ENCODE measurements at regions not wholly inside any gene's neighbourhood (a gene's known extent, or its start where the extent isn't known, plus 50 kb on each side); places are given as distances from the start of the nearest gene placed in this dataset.
A peak's percentile ranks its signal among the peaks of the same experiment; 100 is the strongest.

GRCh38 chr3:13700362-13700761 lies 151.4 kb downstream of the FBLN2 start:
- Histone ChIP-seq H3K4me1 (ENCODE audit: control insufficient read depth, insufficient read depth, low read length) (peaks cover 10% of the 10 kb centered on the region), H3K27ac (ENCODE audit: low read depth, low read length) (no peak overlapping the region), H3K4me3 (ENCODE audit: low read depth, low read length) (no peak overlapping the region), H3K27me3 (ENCODE audit: control insufficient read depth, insufficient read depth, low read length) (no peaks in the 10 kb centered on the region), H3K9me3 (ENCODE audit: control insufficient read depth, insufficient read depth, low read length) (no peaks in the 10 kb centered on the region), H3K36me3 (ENCODE audit: control insufficient read depth, insufficient read depth, low read length) (no peaks in the 10 kb centered on the region)
- DNase-seq (ENCODE audit: low read depth in 4 of 6, low spot score in 6 of 6): no peak
- 68% methylated on average over 6 of the region's 7 CpGs for WGBS (ENCODE audit: insufficient coverage)

- 100% methylated on average over 1 of the region's 2 CpGs for WGBS (ENCODE audit: insufficient coverage)
These were observed 147.8 kb downstream of the FBLN2 start for GRCh38 chr3:13696699-13697098.

GRCh38 chr3:13693441-13693840 lies 144.5 kb downstream of the FBLN2 start:
- no peak for DNase-seq (ENCODE audit: low read depth in 4 of 6, low spot score in 6 of 6)
- H3K36me3 ChIP-seq (ENCODE audit: control insufficient read depth, insufficient read depth, low read length): no peaks in the 10 kb centered on the region
- H3K4me1 ChIP-seq (ENCODE audit: control insufficient read depth, insufficient read depth, low read length): peaks cover 27% of the 10 kb centered on the region
- 53% methylated on average over 3 of the region's 3 CpGs for WGBS (ENCODE audit: insufficient coverage)
- H3K4me3 ChIP-seq (ENCODE audit: low read depth, low read length): no peak overlapping the region
- H3K9me3 ChIP-seq (ENCODE audit: control insufficient read depth, insufficient read depth, low read length): no peaks in the 10 kb centered on the region
- no peak overlapping the region for H3K27ac ChIP-seq (ENCODE audit: low read depth, low read length)
- H3K27me3 ChIP-seq (ENCODE audit: control insufficient read depth, insufficient read depth, low read length): no peaks in the 10 kb centered on the region

More at GRCh38 chr3:13696699-13697098, 147.8 kb downstream of the FBLN2 start:
- no peak for DNase-seq (ENCODE audit: low read depth in 4 of 6, low spot score in 6 of 6)
- Histone ChIP-seq H3K27ac (ENCODE audit: low read depth, low read length) (no peak overlapping the region), H3K9me3 (ENCODE audit: control insufficient read depth, insufficient read depth, low read length) (no peaks in the 10 kb centered on the region), H3K27me3 (ENCODE audit: control insufficient read depth, insufficient read depth, low read length) (no peaks in the 10 kb centered on the region), H3K4me3 (ENCODE audit: low read depth, low read length) (no peak overlapping the region), H3K36me3 (ENCODE audit: control insufficient read depth, insufficient read depth, low read length) (no peaks in the 10 kb centered on the region), H3K4me1 (ENCODE audit: control insufficient read depth, insufficient read depth, low read length) (peaks cover 10% of the 10 kb centered on the region)

- H3K9me3 ChIP-seq (ENCODE audit: control insufficient read depth, insufficient read depth, low read length): no peaks in the 10 kb centered on the region
- no peaks in the 10 kb centered on the region for H3K36me3 ChIP-seq (ENCODE audit: control insufficient read depth, insufficient read depth, low read length)
- no peak overlapping the region for H3K4me3 ChIP-seq (ENCODE audit: low read depth, low read length)
- peak in 2 of 6 donors; percentile 55 to 77 for DNase-seq (ENCODE audit: low read depth in 4 of 6, low spot score in 6 of 6)
- H3K27me3 ChIP-seq (ENCODE audit: control insufficient read depth, insufficient read depth, low read length): no peaks in the 10 kb centered on the region
- WGBS (ENCODE audit: insufficient coverage): 59% methylated on average over 1 of the region's 2 CpGs
- peaks cover 53% of the 10 kb centered on the region for H3K4me1 ChIP-seq (ENCODE audit: control insufficient read depth, insufficient read depth, low read length)
- H3K27ac ChIP-seq (ENCODE audit: low read depth, low read length): no peak overlapping the region
These were observed 141.7 kb downstream of the FBLN2 start for GRCh38 chr3:13690636-13691035.

- DNase-seq (ENCODE audit: low read depth in 4 of 6, low spot score in 6 of 6): peak in 1 of 6 donors; percentile 45
These were observed 140.7 kb downstream of the FBLN2 start for GRCh38 chr3:13689373-13690260.

GRCh38 chr3:13688824-13689223 lies 139.9 kb downstream of the FBLN2 start:
- Histone ChIP-seq H3K27ac (ENCODE audit: low read depth, low read length) (peak overlapping the region; percentile 88), H3K4me3 (ENCODE audit: low read depth, low read length) (no peak overlapping the region), H3K27me3 (ENCODE audit: control insufficient read depth, insufficient read depth, low read length) (no peaks in the 10 kb centered on the region), H3K9me3 (ENCODE audit: control insufficient read depth, insufficient read depth, low read length) (no peaks in the 10 kb centered on the region), H3K36me3 (ENCODE audit: control insufficient read depth, insufficient read depth, low read length) (no peaks in the 10 kb centered on the region), H3K4me1 (ENCODE audit: control insufficient read depth, insufficient read depth, low read length) (peaks cover 71% of the 10 kb centered on the region)
- 69% methylated on average over 7 of the region's 7 CpGs for WGBS (ENCODE audit: insufficient coverage)
- DNase-seq (ENCODE audit: low read depth in 4 of 6, low spot score in 6 of 6): no peak

More at GRCh38 chr3:13689373-13690260, 140.7 kb downstream of the FBLN2 start:
- H3K36me3 ChIP-seq (ENCODE audit: control insufficient read depth, insufficient read depth, low read length): no peaks in the 10 kb centered on the region
- H3K4me3 ChIP-seq (ENCODE audit: low read depth, low read length): no peak overlapping the region
- no peaks in the 10 kb centered on the region for H3K9me3 ChIP-seq (ENCODE audit: control insufficient read depth, insufficient read depth, low read length)
- WGBS (ENCODE audit: insufficient coverage): 62% methylated on average over 8 of the region's 9 CpGs
- no peaks in the 10 kb centered on the region for H3K27me3 ChIP-seq (ENCODE audit: control insufficient read depth, insufficient read depth, low read length)
- peaks cover 63% of the 10 kb centered on the region for H3K4me1 ChIP-seq (ENCODE audit: control insufficient read depth, insufficient read depth, low read length)
- H3K27ac ChIP-seq (ENCODE audit: low read depth, low read length): no peak overlapping the region

GRCh38 chr3:13688034-13688433 lies 139.1 kb downstream of the FBLN2 start:
- H3K27ac ChIP-seq (ENCODE audit: low read depth, low read length): peak overlapping the region; percentile 88
- no peak overlapping the region for H3K4me3 ChIP-seq (ENCODE audit: low read depth, low read length)
- no peaks in the 10 kb centered on the region for H3K27me3 ChIP-seq (ENCODE audit: control insufficient read depth, insufficient read depth, low read length)
- no peak for DNase-seq (ENCODE audit: low read depth in 4 of 6, low spot score in 6 of 6)
- no peaks in the 10 kb centered on the region for H3K36me3 ChIP-seq (ENCODE audit: control insufficient read depth, insufficient read depth, low read length)
- H3K4me1 ChIP-seq (ENCODE audit: control insufficient read depth, insufficient read depth, low read length): peaks cover 75% of the 10 kb centered on the region
- WGBS (ENCODE audit: insufficient coverage): 12% methylated on average over 4 of the region's 8 CpGs
- H3K9me3 ChIP-seq (ENCODE audit: control insufficient read depth, insufficient read depth, low read length): no peaks in the 10 kb centered on the region
